NCI-H146 treated with DMSO at 0.1 percent for 48 hours (cell line): ENCODE measurements at regions not wholly inside any gene's neighbourhood (a gene's known extent, or its start where the extent isn't known, plus 50 kb on each side); places are given as distances from the start of the nearest gene placed in this dataset.
"Not testable (repeated sequence)": the region's sequence is repeated elsewhere in the genome, so short reads cannot be mapped to it uniquely, and the experiment has no call there.

Source experiments
- DNase-seq: peaks from one replicate; lab custom pipeline; 2025; ENCODE audit not compliant: unreplicated experiment; lab: John Stamatoyannopoulos, UW

DNA sequence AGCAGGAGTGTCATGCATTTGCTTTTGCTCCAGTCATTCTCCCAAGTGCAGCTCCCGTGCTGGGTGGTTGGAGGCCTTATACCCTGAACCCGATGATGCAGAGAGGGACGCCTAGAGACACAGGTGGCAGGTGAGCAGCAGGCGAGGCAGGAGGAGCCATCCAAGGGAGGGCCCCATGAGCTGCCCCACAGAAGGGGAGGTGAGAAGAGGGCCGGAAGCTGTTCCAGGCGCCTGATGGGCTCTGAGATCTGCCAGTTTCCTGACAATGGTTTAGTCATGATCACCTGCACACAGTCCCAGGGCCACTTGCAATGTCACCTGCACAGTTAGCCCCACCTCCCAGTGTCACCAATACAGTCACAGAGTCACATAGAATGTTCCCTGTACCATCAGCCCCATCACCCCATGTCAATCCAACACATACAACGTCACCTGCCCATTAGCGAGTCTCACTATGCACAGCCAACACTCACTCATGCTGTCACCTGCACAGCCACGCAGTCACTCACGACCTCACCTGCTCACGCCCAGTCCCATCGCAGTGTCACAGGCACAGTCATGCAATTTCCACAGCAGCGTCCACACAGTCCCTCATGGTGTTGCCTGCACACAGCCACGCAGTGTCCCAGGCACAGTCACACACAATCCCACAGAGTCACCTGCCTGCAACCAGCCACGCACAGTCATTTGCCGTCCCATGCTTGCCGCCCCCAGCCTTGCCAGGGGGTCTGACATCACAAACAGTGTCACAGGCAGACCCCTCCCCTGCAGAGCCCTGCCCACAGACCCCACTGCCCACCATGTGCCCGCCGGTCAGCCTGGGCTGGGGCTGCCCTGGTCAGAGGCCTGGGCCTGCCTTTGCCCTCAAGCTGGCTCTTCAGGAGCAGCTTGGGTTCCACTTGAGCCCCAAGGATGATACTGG is 113.4 kb downstream of the LHX2 start:
- DNase-seq, result no peak

GRCh38 chr9:124125651-124125977 is 114.0 kb downstream of the LHX2 start:
- DNase-seq, result no peak

GRCh38 chr9:124126648-124127646 is 115.4 kb downstream of the LHX2 start:
- DNase-seq, result peak; percentile 24

DNA sequence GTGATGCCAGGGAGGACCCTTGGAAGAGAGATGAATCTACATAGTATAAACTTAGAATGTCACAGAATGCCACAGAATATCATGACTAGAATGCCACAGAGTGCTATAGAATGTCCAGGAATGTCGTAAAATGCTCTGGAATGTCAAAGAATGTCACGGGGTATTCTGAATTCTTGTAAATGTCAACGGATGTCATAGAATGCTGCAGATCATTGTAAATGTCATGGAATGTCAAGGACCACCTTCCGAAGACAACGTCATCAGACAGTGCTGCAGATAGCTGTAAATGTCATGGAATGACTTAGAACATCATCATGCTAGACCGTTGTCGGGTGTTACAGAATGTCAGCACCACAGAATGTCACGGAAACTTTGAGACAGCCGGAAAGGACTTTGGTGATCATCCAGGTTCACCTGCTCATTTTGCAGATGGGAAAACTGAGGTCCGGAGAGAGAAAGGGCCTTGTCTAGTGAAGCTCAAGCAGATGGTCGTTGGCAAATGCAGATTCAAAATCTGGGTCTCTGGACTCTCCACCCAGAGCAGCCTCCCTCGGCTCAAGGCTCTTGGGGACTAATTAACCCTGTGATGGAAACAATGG is 117.1 kb downstream of the LHX2 start:
- no peak for DNase-seq

DNA sequence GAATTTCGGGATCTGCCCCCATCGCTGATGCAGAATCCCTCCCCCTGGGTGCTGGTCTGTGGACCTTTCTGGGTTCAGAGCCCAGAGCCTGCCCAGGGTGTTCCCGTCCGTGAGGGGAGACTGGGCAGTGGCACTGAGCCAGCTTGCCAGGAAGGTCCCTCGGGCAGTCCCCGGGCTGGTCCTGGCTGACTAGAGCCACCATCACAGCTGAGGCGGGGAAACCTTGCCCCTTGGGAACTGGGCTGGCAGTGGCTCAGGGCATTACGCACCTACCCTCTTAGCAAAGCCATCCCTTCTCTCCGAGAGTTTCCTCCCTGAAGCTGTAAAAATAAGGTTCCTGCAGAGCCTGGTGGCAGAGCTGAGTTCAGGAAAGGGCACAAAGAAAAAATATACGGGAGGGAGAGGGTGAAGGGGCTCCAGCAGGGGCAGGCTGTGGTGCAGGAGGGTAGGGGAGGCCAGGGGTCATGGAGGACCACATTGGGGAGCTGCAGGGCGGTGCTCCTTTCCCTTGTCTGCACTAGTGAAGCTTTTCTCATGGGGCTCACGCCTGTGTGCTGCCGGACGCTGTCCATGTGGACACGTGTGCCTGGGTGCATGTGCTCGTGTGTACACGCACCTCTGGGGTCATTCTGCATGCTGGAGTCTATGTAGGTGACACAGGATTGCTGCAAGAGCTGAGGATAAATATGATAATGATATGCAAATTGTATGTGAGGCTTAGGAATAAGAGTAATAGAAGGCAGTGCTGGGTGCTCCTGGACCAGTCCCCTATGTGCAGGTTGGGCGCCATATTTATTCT is 118.9 kb downstream of the LHX2 start:
- DNase-seq, result no peak

- DNase-seq, result not testable (repeated sequence)
Measured at GRCh38 chr9:124131518-124131917, 120.0 kb downstream of the LHX2 start.

GRCh38 chr9:124132671-124133147 is 121.1 kb downstream of the LHX2 start:
- DNase-seq, result no peak

- peak; percentile 6 for DNase-seq
Measured at GRCh38 chr9:124133727-124134126, 122.2 kb downstream of the LHX2 start.

DNA sequence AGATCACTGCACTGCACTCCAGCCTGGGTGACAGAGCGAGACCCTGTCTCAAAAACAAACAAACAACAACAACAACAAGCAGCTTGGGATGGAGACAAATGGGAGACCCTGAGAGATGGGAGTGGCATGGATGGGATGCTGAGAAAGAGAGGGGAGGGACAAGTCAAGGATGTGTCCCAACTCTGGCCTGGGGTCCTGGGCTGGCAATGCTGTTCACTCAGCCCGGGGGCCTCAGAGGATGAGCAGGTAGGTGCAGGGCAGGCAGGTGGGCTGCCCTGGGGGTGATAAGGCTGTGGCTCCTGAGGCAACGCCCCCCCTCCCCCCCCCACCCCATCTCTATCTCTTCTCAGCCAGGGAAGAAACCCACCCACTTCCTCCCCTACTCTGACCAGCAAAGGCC is 123.0 kb downstream of the LHX2 start:
- DNase-seq, result no peak

DNA sequence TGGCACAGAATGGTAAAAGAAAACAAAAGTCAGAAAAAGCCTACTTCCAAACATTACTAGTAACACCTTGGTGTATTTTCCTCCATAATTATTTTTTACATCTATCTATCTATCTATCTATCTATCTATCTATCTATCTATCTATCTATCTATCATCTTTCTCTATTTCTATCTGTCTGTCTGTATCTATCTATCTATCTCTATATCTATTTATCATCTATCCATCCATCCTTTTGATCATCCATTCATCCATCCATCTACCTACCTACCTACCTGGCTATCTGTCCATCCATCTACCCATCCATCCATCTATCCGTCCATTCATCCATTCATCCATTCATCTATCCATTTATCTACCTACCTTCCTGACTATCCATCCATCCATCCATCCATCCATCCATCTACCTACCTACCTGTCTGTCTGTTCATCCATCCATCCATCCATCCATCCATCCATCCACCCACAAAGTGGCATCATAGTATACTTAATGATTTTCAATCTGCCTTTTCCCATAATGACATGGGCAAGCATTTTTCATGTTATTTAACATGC is 121.9 kb upstream of the NEK6 start:
- no peak for DNase-seq

DNA sequence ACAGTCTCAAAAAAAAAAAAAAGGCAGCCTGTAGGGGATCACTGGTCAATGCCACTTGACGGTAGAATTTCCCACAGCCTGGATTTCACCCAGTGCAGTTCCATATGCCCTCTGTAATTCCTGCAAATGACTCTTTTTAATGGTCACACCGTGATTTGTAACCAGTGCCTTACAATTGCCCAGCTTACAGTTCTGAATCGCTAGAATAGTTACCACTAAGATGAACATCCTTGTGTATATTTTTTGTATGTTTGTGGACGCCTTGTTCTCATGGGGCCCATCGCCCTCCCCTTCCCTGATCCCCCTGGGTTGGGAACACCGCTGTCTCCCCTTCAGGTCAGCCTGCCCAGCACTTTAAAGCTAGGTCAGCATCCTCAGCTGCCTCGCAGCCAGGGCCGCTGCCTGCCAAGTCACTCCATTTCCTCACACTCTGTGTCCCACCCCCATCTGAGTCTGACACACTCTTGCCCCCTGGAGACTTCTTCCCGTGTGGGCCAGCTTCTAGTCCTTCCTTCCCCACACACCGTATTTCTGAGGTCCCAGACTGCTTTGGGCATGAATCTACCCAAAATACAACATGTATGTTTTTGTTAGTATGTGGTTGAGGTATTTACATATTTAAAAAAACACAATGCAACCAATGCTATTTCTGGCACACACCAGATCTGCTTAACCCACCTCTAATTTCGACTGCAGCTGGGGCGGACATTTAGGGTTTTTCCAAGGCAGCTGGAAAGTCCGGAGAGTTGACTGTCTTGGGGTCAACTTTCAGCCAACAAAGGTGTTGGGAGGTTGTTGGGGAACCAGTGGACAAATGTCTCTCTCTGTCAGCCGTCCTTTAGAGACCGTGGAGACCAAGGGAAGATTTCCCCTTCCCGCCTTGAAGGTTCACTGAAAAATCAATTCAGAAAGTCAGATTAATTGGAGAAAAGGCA is 120.5 kb upstream of the NEK6 start:
- DNase-seq, result no peak

- DNase-seq, result no peak
Measured at GRCh38 chr9:124137944-124138335, 119.8 kb upstream of the NEK6 start.

DNA sequence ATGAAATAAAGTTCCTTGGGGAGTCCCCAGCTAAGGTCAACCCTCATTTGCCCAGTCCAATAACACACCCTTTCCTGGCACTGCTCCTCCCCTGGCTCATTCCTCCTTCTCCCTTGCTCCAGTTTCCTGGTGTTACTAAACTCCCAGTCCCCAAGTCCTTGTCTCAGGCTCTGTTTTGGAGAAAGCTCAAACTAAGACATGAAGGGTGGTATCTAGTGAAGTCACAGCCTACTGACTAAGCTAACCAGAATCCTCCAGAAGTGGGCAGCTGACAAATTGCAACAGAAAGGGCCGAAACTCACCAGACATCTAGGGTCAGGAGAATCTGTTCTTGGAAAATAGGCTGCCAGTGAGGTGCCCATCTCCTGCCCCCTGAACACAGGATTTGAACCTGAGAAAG is 118.7 kb upstream of the NEK6 start:
- no peak for DNase-seq

DNA sequence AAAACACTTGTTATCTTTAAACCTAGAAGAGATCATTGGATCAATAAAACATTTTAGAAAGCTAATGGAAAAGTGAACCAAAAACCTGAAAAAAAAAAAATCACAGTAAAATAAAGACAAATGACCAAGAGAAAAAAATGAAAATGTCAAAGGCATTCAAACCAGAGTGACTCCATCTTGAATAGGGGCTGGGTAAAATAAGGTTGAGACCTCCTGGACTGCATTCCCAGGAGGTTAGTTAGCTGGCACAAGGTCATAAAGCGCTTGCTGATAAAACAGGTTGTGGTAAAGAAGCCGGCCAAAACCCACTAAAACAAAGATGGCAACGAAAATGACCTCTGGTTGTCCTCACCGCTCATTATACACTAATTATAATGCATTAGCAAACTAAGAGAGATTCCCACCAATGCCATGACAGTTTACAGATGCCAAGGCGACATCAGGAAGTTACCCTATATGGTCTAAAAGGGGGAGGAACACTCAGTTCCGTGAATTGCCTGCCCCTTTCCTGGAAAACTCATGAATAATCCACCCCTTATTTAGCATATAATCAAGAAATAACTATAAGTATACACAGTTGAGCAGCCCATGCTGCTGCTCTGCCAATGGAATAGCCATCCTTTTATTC is 116.7 kb upstream of the NEK6 start:
- no peak for DNase-seq

- DNase-seq, result not testable (repeated sequence)
Measured at GRCh38 chr9:124144561-124145123, 113.1 kb upstream of the NEK6 start.

DNA sequence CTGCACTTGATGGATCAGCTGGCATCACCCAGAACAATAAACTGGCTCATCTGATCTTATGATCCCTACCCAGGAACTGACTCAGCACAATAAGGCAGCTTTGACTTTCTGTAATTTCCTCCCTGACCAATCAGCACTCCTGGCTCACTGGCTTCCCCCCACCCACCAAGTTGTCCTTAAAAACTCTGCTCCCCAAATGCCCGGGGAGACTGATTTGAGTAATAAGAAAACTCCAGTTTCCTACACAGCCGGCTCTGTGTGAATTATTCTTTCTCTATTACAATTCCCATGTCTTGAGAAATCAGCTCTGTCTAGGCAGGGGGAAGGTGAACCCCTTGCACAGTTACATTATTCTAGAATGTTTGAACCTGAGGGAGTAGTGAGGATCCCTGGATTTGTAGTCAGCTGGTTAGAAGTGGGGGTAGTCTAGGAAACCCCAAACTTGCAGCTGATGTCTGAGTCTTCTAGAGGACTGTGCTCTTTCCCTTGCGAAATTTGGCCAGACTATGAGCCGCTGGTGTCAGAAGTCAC is 111.7 kb upstream of the NEK6 start:
- no peak for DNase-seq

GRCh38 chr9:124149992-124150391 is 107.8 kb upstream of the NEK6 start:
- no peak for DNase-seq

DNA sequence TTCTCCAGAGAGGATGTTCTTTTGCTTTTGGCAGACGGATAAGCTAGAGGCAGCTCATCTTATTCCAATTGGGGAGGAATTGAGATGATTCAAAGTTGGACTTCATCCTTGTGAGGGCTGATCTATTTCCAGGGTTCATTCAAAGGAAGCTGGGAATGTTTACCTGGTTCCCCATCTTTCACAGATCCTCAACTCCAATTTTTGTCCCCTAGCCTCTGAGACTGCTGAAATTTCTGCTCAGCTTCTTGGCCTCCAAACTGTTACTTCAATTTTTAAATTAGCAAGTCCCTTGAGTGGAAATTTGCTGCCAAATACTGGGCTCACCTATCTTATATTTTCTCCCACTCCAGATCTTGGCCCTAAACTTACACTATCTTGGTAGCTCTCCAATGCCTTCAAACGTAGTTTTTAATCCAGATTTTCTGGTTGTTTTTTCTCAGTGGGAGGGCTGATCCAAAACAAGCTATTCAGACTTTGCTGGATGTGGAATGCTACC is 93.9 kb upstream of the NEK6 start:
- DNase-seq, result no peak
